Thoracic aorta (tissue), 2 donors: ENCODE measurements at regions not wholly inside any gene's neighbourhood (a gene's known extent, or its start where the extent isn't known, plus 50 kb on each side); places are given as distances from the start of the nearest gene placed in this dataset.

ENCODE experiments used
- ATAC-seq: fragments of 150-250 bp; one replicate; pipeline ENCODE4 v1.8.0; 2017; ENCODE audit warnings: low read depth; ENCODE audit not compliant: insufficient number of reproducible peaks, low FRiP score
- DNase-seq: peaks from one replicate; pipeline ENCODE4 v3.0.0-alpha.2; 2020; ENCODE audit warnings: low spot score
- H3K27ac ChIP-seq, 2 donors: fragments of 200-600 bp; sonication (generic); 1 replicate in 1 of 2; 2 replicates in 1 of 2; pipeline ENCODE4 v1.5.1; 2016; ENCODE audit warnings: mild to moderate bottlenecking in 2 of 2, moderate library complexity in 2 of 2
- H3K27me3 ChIP-seq: fragments of 200-600 bp; sonication (generic); replicated peaks from 2 replicates; pipeline ENCODE4 v1.6.0; 2016; ENCODE audit warnings: mild to moderate bottlenecking; ENCODE audit not compliant: insufficient read depth
- H3K36me3 ChIP-seq: fragments of 200-600 bp; sonication (generic); one replicate; pipeline ENCODE4 v1.5.1; 2016
- H3K4me1 ChIP-seq, 2 donors: fragments of 200-600 bp; sonication (generic); 1 replicate in 1 of 2; 2 replicates in 1 of 2; pipeline versions ENCODE4 v1.5.1 to v1.6.0; 2016; ENCODE audit warnings: low read depth in 2 of 2, mild to moderate bottlenecking in 1 of 2; ENCODE audit not compliant: control insufficient read depth in 1 of 2
- H3K4me3 ChIP-seq: fragments of 200-600 bp; sonication (generic); 2 replicates; pipeline ENCODE4 v1.5.1; 2016; ENCODE audit warnings: mild to moderate bottlenecking
- H3K9me3 ChIP-seq: fragments of 200-600 bp; sonication (generic); 2 replicates; pipeline ENCODE4 v1.5.1; 2016
- TF ChIP-seq, protein P1 (sequence below): fragments of 200-600 bp; sonication (generic); IDR thresholded peaks from one replicate; pipeline ENCODE4 v1.5.1; 2019; ENCODE audit warnings: antibody characterized with exemption

- Histone ChIP-seq H3K27me3 (no peaks in the 10 kb centered on the region), H3K9me3 (no peaks in the 10 kb centered on the region), H3K4me1 (no peaks in the 10 kb centered on the region), H3K27ac (no peak overlapping the region), H3K36me3 (no peaks in the 10 kb centered on the region), H3K4me3 (no peak overlapping the region)
- ATAC-seq (no peak), DNase-seq (no peak)
- TF ChIP-seq, protein P1, sequence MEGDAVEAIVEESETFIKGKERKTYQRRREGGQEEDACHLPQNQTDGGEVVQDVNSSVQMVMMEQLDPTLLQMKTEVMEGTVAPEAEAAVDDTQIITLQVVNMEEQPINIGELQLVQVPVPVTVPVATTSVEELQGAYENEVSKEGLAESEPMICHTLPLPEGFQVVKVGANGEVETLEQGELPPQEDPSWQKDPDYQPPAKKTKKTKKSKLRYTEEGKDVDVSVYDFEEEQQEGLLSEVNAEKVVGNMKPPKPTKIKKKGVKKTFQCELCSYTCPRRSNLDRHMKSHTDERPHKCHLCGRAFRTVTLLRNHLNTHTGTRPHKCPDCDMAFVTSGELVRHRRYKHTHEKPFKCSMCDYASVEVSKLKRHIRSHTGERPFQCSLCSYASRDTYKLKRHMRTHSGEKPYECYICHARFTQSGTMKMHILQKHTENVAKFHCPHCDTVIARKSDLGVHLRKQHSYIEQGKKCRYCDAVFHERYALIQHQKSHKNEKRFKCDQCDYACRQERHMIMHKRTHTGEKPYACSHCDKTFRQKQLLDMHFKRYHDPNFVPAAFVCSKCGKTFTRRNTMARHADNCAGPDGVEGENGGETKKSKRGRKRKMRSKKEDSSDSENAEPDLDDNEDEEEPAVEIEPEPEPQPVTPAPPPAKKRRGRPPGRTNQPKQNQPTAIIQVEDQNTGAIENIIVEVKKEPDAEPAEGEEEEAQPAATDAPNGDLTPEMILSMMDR: no peak
Measured at GRCh38 chr10:57948796-57949195, 318.9 kb downstream of the IPMK start.

DNA sequence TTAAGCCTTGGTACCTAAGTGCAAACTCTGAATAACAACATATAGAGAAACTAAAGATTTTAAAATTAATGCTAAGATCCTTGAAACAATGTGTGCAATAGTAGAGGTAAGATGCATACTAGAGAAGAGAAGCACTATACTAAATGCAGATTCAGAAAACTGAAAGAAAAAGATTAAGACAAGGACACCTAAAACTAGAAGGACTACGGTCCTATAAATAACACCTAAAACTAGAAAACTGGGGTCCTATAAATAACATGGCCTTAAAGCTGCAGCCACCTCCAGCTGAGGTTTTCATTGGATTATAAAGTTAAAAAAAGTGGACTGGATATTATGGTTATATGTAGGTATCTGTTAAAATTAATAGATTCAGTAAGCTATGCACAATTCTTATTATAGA lies 320.9 kb downstream of the IPMK start:
- no peak for ATAC-seq
- TF ChIP-seq, protein P1: no peak
- Histone ChIP-seq H3K27ac (no peak overlapping the region), H3K36me3 (no peaks in the 10 kb centered on the region), H3K9me3 (no peaks in the 10 kb centered on the region), H3K27me3 (no peaks in the 10 kb centered on the region), H3K4me1 (no peaks in the 10 kb centered on the region), H3K4me3 (no peak overlapping the region)
- DNase-seq: no peak

GRCh38 chr10:57943701-57944100 lies 324.0 kb downstream of the IPMK start:
- TF ChIP-seq, protein P1: no peak
- no peak for ATAC-seq

GRCh38 chr10:57925045-57925444 lies 342.6 kb downstream of the IPMK start:
- H3K4me3 ChIP-seq: no peak overlapping the region
- H3K9me3 ChIP-seq: no peaks in the 10 kb centered on the region
- H3K27ac ChIP-seq: no peak overlapping the region
- no peaks in the 10 kb centered on the region for H3K4me1 ChIP-seq
- no peak for ATAC-seq
- TF ChIP-seq, protein P1: no peak
- H3K27me3 ChIP-seq: no peaks in the 10 kb centered on the region
- DNase-seq: no peak
- H3K36me3 ChIP-seq: no peaks in the 10 kb centered on the region

More at GRCh38 chr10:57943701-57944100, 324.0 kb downstream of the IPMK start:
- H3K27ac ChIP-seq: no peak overlapping the region
- no peaks in the 10 kb centered on the region for H3K36me3 ChIP-seq
- no peaks in the 10 kb centered on the region for H3K4me1 ChIP-seq
- no peaks in the 10 kb centered on the region for H3K9me3 ChIP-seq
- no peaks in the 10 kb centered on the region for H3K27me3 ChIP-seq
- DNase-seq: no peak
- H3K4me3 ChIP-seq: no peak overlapping the region

DNA sequence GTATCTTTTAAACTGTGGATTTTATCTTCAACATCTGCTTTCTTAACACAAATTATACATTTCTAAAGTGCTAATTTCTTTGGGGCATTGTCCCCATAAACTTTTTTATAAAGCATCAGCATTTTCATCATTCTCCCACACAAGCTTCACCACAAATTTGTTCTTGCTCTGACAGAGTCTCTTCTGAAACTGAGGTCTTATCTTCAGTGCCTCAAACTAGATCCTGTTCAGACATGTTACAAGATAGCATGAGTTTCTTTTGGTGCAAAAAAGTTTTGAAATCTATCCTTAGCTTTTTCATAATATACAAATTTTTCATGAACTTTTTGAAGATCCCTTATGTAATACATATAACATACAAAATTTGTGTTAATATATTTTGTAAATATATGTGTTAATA lies 346.6 kb downstream of the IPMK start:
- H3K36me3 ChIP-seq: no peaks in the 10 kb centered on the region
- no peak for ATAC-seq

More for the DNA sequence above, 346.6 kb downstream of the IPMK start:
- DNase-seq: no peak
- Histone ChIP-seq H3K9me3 (no peaks in the 10 kb centered on the region), H3K27me3 (no peaks in the 10 kb centered on the region), H3K4me1 (no peaks in the 10 kb centered on the region), H3K4me3 (no peak overlapping the region), H3K27ac (no peak overlapping the region)
- TF ChIP-seq, protein P1: no peak
